ENCODE measurements at regions not wholly inside any gene's neighbourhood (a gene's known extent, or its start where the extent isn't known, plus 50 kb on each side); places are given as distances from the start of the nearest gene placed in this dataset.

DNA sequence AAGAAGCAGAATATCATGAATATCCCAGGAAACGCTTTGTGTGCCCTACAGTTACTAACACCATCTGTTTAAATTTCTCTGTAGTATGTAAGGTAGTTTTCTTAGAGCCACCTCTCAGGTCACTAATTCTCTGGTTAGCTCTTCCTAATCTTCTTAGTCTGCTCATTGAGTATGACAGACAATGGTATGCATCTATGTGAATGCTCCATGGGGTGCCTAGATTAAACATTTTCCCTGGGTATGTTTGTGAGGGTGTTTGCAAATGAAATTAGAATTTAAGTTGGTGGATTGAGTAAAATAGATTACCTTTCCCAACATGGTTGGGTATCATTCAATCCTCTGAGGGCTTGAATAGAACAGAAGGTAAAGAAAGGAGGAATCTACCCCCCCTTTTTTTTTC, 233.0 kb downstream of the PCDH18 start:
- Histone ChIP-seq H3K9me3 (ENCODE audit: control insufficient read depth, insufficient read depth, low read depth, low read length) (no peaks in the 10 kb centered on the region), H3K4me3 (ENCODE audit: low read depth, low read length) (no peak overlapping the region), H3K27ac (ENCODE audit: extremely low read depth, low read depth, low read length) (no peak overlapping the region), H3K36me3 (ENCODE audit: control insufficient read depth in 2 of 2, insufficient read depth in 1 of 2, low read length in 2 of 2) (no peaks in the 10 kb centered on the region), H3K4me1 (ENCODE audit: control insufficient read depth, insufficient read depth, low read length) (no peaks in the 10 kb centered on the region)
- TF ChIP-seq KLF1 (tag by site-specific recombination; IDR thresholded peaks at IDR 0.05) (no peak), PRDM4 (tag by site-specific recombination; IDR thresholded peaks at IDR 0.05) (no peak), ZNF571 (tag by site-specific recombination; IDR thresholded peaks at IDR 0.05) (no peak)
- ChIA-PET CTCF (interaction anchor here (0.5 kb wide), 1 partner anchor 244 kb away, joined by 4 read pairs; no protein-coding TSS in a partner anchor), POLR2A (no interaction called here)

GRCh38 chr4:137293281-137293680, 239.0 kb downstream of the PCDH18 start:
- no peaks in the 10 kb centered on the region for H3K36me3 ChIP-seq (ENCODE audit: control insufficient read depth in 2 of 2, insufficient read depth in 1 of 2, low read length in 2 of 2)
- H3K27ac ChIP-seq (ENCODE audit: extremely low read depth, low read depth, low read length): no peak overlapping the region
- CTCF ChIA-PET: no interaction called here
- no peaks in the 10 kb centered on the region for H3K4me1 ChIP-seq (ENCODE audit: control insufficient read depth, insufficient read depth, low read length)
- POLR2A ChIA-PET: no interaction called here
- H3K4me3 ChIP-seq (ENCODE audit: low read depth, low read length): no peak overlapping the region
- no peaks in the 10 kb centered on the region for H3K9me3 ChIP-seq (ENCODE audit: control insufficient read depth, insufficient read depth, low read depth, low read length)
- TF ChIP-seq ZNF473 (tag by site-specific recombination; IDR thresholded peaks at IDR 0.05) (no peak), ZBTB20 (tag by site-specific recombination; IDR thresholded peaks at IDR 0.05) (no peak), OVOL3 (tag by site-specific recombination; IDR thresholded peaks at IDR 0.05) (no peak), ZNF18 (tag by site-specific recombination; IDR thresholded peaks at IDR 0.05) (no peak), ZNF704 (tag by site-specific recombination; IDR thresholded peaks at IDR 0.05) (no peak), ZNF138 (tag by site-specific recombination; IDR thresholded peaks at IDR 0.05; ENCODE audit: borderline replicate concordance) (no peak), ZNF335 (tag by site-specific recombination; conservative IDR thresholded peaks at IDR 0.05) (no peak), ZNF398 (tag by site-specific recombination; IDR thresholded peaks at IDR 0.05) (no peak), ZNF701 (tag by site-specific recombination; IDR thresholded peaks at IDR 0.05) (no peak), ZNF48 (tag by site-specific recombination; IDR thresholded peaks at IDR 0.05) (no peak), ZNF518A (tag by site-specific recombination; conservative IDR thresholded peaks at IDR 0.05; ENCODE audit: low read depth) (no peak), ZNF501 (tag by site-specific recombination; IDR thresholded peaks at IDR 0.05) (no peak), ZNF155 (tag by site-specific recombination; IDR thresholded peaks at IDR 0.05) (no peak), ZNF239 (tag by site-specific recombination; IDR thresholded peaks at IDR 0.05) (no peak), GLIS1 (tag by site-specific recombination; IDR thresholded peaks at IDR 0.05) (no peak)
- TF ChIP-seq, protein P1, sequence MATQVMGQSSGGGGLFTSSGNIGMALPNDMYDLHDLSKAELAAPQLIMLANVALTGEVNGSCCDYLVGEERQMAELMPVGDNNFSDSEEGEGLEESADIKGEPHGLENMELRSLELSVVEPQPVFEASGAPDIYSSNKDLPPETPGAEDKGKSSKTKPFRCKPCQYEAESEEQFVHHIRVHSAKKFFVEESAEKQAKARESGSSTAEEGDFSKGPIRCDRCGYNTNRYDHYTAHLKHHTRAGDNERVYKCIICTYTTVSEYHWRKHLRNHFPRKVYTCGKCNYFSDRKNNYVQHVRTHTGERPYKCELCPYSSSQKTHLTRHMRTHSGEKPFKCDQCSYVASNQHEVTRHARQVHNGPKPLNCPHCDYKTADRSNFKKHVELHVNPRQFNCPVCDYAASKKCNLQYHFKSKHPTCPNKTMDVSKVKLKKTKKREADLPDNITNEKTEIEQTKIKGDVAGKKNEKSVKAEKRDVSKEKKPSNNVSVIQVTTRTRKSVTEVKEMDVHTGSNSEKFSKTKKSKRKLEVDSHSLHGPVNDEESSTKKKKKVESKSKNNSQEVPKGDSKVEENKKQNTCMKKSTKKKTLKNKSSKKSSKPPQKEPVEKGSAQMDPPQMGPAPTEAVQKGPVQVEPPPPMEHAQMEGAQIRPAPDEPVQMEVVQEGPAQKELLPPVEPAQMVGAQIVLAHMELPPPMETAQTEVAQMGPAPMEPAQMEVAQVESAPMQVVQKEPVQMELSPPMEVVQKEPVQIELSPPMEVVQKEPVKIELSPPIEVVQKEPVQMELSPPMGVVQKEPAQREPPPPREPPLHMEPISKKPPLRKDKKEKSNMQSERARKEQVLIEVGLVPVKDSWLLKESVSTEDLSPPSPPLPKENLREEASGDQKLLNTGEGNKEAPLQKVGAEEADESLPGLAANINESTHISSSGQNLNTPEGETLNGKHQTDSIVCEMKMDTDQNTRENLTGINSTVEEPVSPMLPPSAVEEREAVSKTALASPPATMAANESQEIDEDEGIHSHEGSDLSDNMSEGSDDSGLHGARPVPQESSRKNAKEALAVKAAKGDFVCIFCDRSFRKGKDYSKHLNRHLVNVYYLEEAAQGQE (tag by site-specific recombination; IDR thresholded peaks at IDR 0.05): no peak
- TF ChIP-seq, protein P2, sequence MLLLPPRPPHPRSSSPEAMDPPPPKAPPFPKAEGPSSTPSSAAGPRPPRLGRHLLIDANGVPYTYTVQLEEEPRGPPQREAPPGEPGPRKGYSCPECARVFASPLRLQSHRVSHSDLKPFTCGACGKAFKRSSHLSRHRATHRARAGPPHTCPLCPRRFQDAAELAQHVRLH (tag by site-specific recombination; IDR thresholded peaks at IDR 0.05): no peak
